HG03469 (cell line): ENCODE measurements at regions not wholly inside any gene's neighbourhood (a gene's known extent, or its start where the extent isn't known, plus 50 kb on each side); places are given as distances from the start of the nearest gene placed in this dataset.
A peak's percentile ranks its signal among the peaks of the same experiment; 100 is the strongest.
"Not testable (repeated sequence)": the region's sequence is repeated elsewhere in the genome, so short reads cannot be mapped to it uniquely, and the experiment has no call there.

ENCODE experiments used
- ATAC-seq: cut with Tn5 transposase; IDR thresholded peaks from one replicate; pipeline ENCODE4 v1.9.1; 2021; ENCODE audit warnings: mild to moderate bottlenecking, moderate library complexity, moderate number of reproducible peaks; ENCODE audit not compliant: unreplicated experiment

- ATAC-seq = no peak
Measured at GRCh38 chr11:81222491-81222890, 1511.2 kb downstream of the FAM181B start.

- no peak for ATAC-seq
Measured at GRCh38 chr11:81220146-81220895, 1513.3 kb downstream of the FAM181B start.

GRCh38 chr11:81219661-81220060 lies 1514.0 kb downstream of the FAM181B start:
- ATAC-seq = no peak

- ATAC-seq = no peak
Measured at GRCh38 chr11:81218440-81218839, 1515.2 kb downstream of the FAM181B start.

GRCh38 chr11:81211050-81211449 lies 1522.6 kb downstream of the FAM181B start:
- ATAC-seq = no peak

GRCh38 chr11:81207421-81208054 lies 1526.1 kb downstream of the FAM181B start:
- no peak for ATAC-seq

- no peak for ATAC-seq
Measured at GRCh38 chr11:81203876-81204275, 1529.8 kb downstream of the FAM181B start.

- no peak for ATAC-seq
Measured at GRCh38 chr11:81197396-81197795, 1536.3 kb downstream of the FAM181B start.

GRCh38 chr11:81192516-81192915 lies 1541.1 kb downstream of the FAM181B start:
- ATAC-seq = no peak

GRCh38 chr11:81190546-81190945 lies 1543.1 kb downstream of the FAM181B start:
- no peak for ATAC-seq

GRCh38 chr11:81187033-81187432 lies 1546.6 kb downstream of the FAM181B start:
- ATAC-seq = not testable (repeated sequence)

- no peak for ATAC-seq
Measured at GRCh38 chr11:81174646-81175330, 1558.9 kb downstream of the FAM181B start.

- no peak for ATAC-seq
Measured at GRCh38 chr11:81165164-81165563, 1568.5 kb downstream of the FAM181B start.

- no peak for ATAC-seq
Measured at GRCh38 chr11:81159900-81160299, 1573.8 kb downstream of the FAM181B start.

GRCh38 chr11:81135570-81135969 lies 1598.1 kb downstream of the FAM181B start:
- peak; percentile 48 for ATAC-seq

GRCh38 chr11:81129618-81130017 lies 1604.0 kb downstream of the FAM181B start:
- no peak for ATAC-seq

GRCh38 chr11:81112718-81113117 lies 1620.9 kb downstream of the FAM181B start:
- ATAC-seq = no peak

- ATAC-seq = no peak
Measured at GRCh38 chr11:81104051-81104450, 1629.6 kb downstream of the FAM181B start.

- ATAC-seq = no peak
Measured at GRCh38 chr11:81098471-81098870, 1635.2 kb downstream of the FAM181B start.

GRCh38 chr11:81092522-81092921 lies 1641.1 kb downstream of the FAM181B start:
- ATAC-seq = no peak

GRCh38 chr11:81089242-81089641 lies 1644.4 kb downstream of the FAM181B start:
- ATAC-seq = no peak

- ATAC-seq = no peak
Measured at GRCh38 chr11:81080476-81080875, 1639.6 kb upstream of the TENM4 start.
